Endothelial cell of umbilical vein (primary cell): ENCODE measurements at regions not wholly inside any gene's neighbourhood (a gene's known extent, or its start where the extent isn't known, plus 50 kb on each side); places are given as distances from the start of the nearest gene placed in this dataset.
A peak's percentile ranks its signal among the peaks of the same experiment; 100 is the strongest.

ENCODE experiments used
- BruUV-seq: library from RNA; stranded (reverse); fragments of 400-500 nt; replicated peaks from 2 replicates; lab custom pipeline; 2021; lab: Mats Ljungman, UMichigan
- CTCF ChIA-PET: fragments of 300-600, 350-600 bp; sonication (Branson Sonifier 250); formaldehyde crosslinking; loops from one replicate; lab custom pipeline; 2021; ENCODE audit warnings: antibody characterized with exemption, inconsistent platforms; lab: Charles Lee
- POLR2A ChIA-PET: fragments of 300-600, 350-600 bp; sonication (Branson Sonifier 250); formaldehyde crosslinking; loops from one replicate; lab custom pipeline; 2021; ENCODE audit warnings: antibody characterized with exemption, inconsistent platforms; lab: Charles Lee
- DNase-seq: peaks from one replicate; pipeline ENCODE4 v3.0.0-alpha.2; 2011; ENCODE audit warnings: low read depth, low spot score
- FAIRE-seq: peaks from 2 replicates; lab custom pipeline; 2011; peaks lifted over from hg19 to GRCh38; lab: Jason Lieb, UNC
- H2AFZ ChIP-seq: 2 replicates; pipeline ENCODE4 v1.6.0; 2012; ENCODE audit warnings: low read depth, low read length, control low read depth, inconsistent platforms
- H3K27ac ChIP-seq: 2 replicates; pipeline ENCODE4 v1.5.1; 2011; ENCODE audit warnings: low read depth, mild to moderate bottlenecking, control low read depth, low read length, moderate library complexity; ENCODE audit not compliant: insufficient read depth
- H3K27me3 ChIP-seq, 2 experiments: 2 replicates each; pipeline versions ENCODE4 v1.6.0 to v1.6.1; 2011; ENCODE audit warnings: low read length in 2 of 2, mixed read lengths in 1 of 2; ENCODE audit not compliant: control insufficient read depth in 2 of 2, insufficient read depth in 2 of 2
- H3K36me3 ChIP-seq, 2 experiments: 2 replicates in 1 of 2; 3 replicates in 1 of 2; pipeline ENCODE4 v1.5.1; 2011; ENCODE audit warnings: low read length in 2 of 2, mild to moderate bottlenecking in 1 of 2, moderate library complexity in 1 of 2; ENCODE audit not compliant: control insufficient read depth in 2 of 2, insufficient read depth in 2 of 2; ENCODE audit errors: extremely low read depth in 1 of 2
- H3K4me1 ChIP-seq: 3 replicates; pipeline ENCODE4 v1.5.1; 2011; ENCODE audit warnings: mild to moderate bottlenecking, low read length; ENCODE audit not compliant: control insufficient read depth, insufficient read depth; ENCODE audit errors: extremely low read depth
- H3K4me2 ChIP-seq: 2 replicates; pipeline ENCODE4 v1.6.1; 2011; ENCODE audit warnings: low read length, control low read depth, mixed read lengths; ENCODE audit not compliant: insufficient read depth
- H3K4me3 ChIP-seq, 3 experiments: fragments of 200-600 bp in 1 of 3; sonication (generic), shearing (Covaris generic) in 1 of 3; replicated peaks in 1 of 3; 2 replicates each; pipeline ENCODE4 v1.5.1; 2011 to 2016; ENCODE audit warnings: control low read depth in 3 of 3, low read length in 3 of 3, mild to moderate bottlenecking in 2 of 3, inconsistent platforms in 1 of 3, low read depth in 1 of 3, moderate library complexity in 1 of 3; ENCODE audit not compliant: insufficient read depth in 1 of 3
- H3K79me2 ChIP-seq: 2 replicates; pipeline ENCODE4 v1.6.0; 2012; ENCODE audit warnings: low read length, inconsistent platforms; ENCODE audit not compliant: control insufficient read depth, insufficient read depth
- H3K9ac ChIP-seq: replicated peaks from 2 replicates; pipeline ENCODE3; 2011; ENCODE audit warnings: low read length, control low read depth; ENCODE audit not compliant: insufficient read depth; ENCODE audit errors: extremely low read depth
- H3K9me1 ChIP-seq: replicated peaks from 3 replicates; pipeline ENCODE4 v1.6.0; 2011; ENCODE audit warnings: mild to moderate bottlenecking, low read length; ENCODE audit not compliant: control insufficient read depth, insufficient read depth; ENCODE audit errors: extremely low read depth
- H3K9me3 ChIP-seq: replicated peaks from 2 replicates; pipeline ENCODE4 v1.5.1; 2012; ENCODE audit warnings: low read length, inconsistent platforms; ENCODE audit not compliant: control insufficient read depth, insufficient read depth
- H4K20me1 ChIP-seq: replicated peaks from 2 replicates; pipeline ENCODE3; 2011; ENCODE audit warnings: mild to moderate bottlenecking, low read length; ENCODE audit not compliant: control insufficient read depth, insufficient read depth; ENCODE audit errors: extremely low read depth
- CTCF ChIP-seq, 2 donors: IDR thresholded peaks; 1 replicate in 1 of 2; 2 replicates in 1 of 2; pipeline ENCODE4 v1.5.1; 2011; ENCODE audit warnings: low read length in 2 of 2, mild to moderate bottlenecking in 2 of 2, moderate library complexity in 2 of 2, control low read depth in 1 of 2, inconsistent platforms in 1 of 2, low read depth in 1 of 2; ENCODE audit not compliant: insufficient read depth in 1 of 2; ENCODE audit errors: extremely low read depth in 1 of 2
- EZH2 ChIP-seq: IDR thresholded peaks from 2 replicates; pipeline ENCODE4 v1.6.1; 2012; ENCODE audit warnings: borderline replicate concordance, low read depth, mild to moderate bottlenecking, moderate library complexity, low read length, inconsistent platforms; ENCODE audit not compliant: severe bottlenecking
- FOS ChIP-seq: IDR thresholded peaks from 2 replicates; pipeline ENCODE4 v1.6.1; 2011; ENCODE audit warnings: mild to moderate bottlenecking, low read length, moderate library complexity, borderline replicate concordance; ENCODE audit not compliant: insufficient read depth
- GATA2 ChIP-seq: IDR thresholded peaks from 2 replicates; pipeline ENCODE4 v1.7.0; 2011; ENCODE audit warnings: low read depth, mild to moderate bottlenecking, moderate library complexity, mixed read lengths, low read length; ENCODE audit not compliant: insufficient read length, insufficient read depth
- JUN ChIP-seq: IDR thresholded peaks from 2 replicates; pipeline ENCODE4 v1.6.1; 2011; ENCODE audit warnings: borderline replicate concordance, low read depth; ENCODE audit not compliant: insufficient read length, insufficient read depth
- MAX ChIP-seq: IDR thresholded peaks from 2 replicates; pipeline ENCODE4 v1.6.1; 2011; ENCODE audit not compliant: insufficient read depth, insufficient read length
- MYC ChIP-seq: IDR thresholded peaks from one replicate; pipeline ENCODE4 v1.6.1; 2011; ENCODE audit warnings: mild to moderate bottlenecking, low read depth, low read length
- POLR2A ChIP-seq: IDR thresholded peaks from 2 replicates; pipeline ENCODE4 v1.6.1; 2012; ENCODE audit warnings: low read depth, mild to moderate bottlenecking, control low read depth, low read length
- POLR2AphosphoS5 ChIP-seq: IDR thresholded peaks from 2 replicates; pipeline ENCODE4 v1.6.1; 2012; ENCODE audit warnings: low read depth, mild to moderate bottlenecking, control low read depth, low read length, moderate library complexity; ENCODE audit not compliant: insufficient read depth
- dilution Hi-C: fragments of 300-500 bp; cut with MboI; formaldehyde crosslinking; loops from one replicate; pipeline ENCODE4 v1.15.0; 2019; ENCODE audit warnings: low sequenced_read_pairs; ENCODE audit not compliant: extremely low pct_ligation_motif_present
- intact Hi-C: fragments of 100-400 bp; cut with micrococcal nuclease; formaldehyde crosslinking; loops from one replicate; pipeline ENCODE4 v1.10.0; 2022

GRCh38 chr6:135627092-135627715 is 129.7 kb upstream of the AHI1 start:
- H3K4me3 ChIP-seq = no peak overlapping the region
- peaks cover 21% of the 10 kb centered on the region for H3K4me1 ChIP-seq
- no peaks in the 10 kb centered on the region for H3K9me3 ChIP-seq
- ChIA-PET POLR2A (no interaction called here), CTCF (interaction anchor here (0.9 kb wide), 1 partner anchor 9 kb away, joined by 3 read pairs; no protein-coding TSS in a partner anchor)
- no peak overlapping the region for H3K27ac ChIP-seq
- TF ChIP-seq GATA2 (no peak), POLR2A (no peak), POLR2AphosphoS5 (no peak), EZH2 (no peak), MAX (no peak)
- H3K27me3 ChIP-seq = no peaks in the 10 kb centered on the region
- H4K20me1 ChIP-seq = no peaks in the 10 kb centered on the region
- no TSS peak for BruUV-seq
- dilution Hi-C loops (no loop called here), intact Hi-C loops (no loop called here)
- H2AFZ ChIP-seq = no peak overlapping the region
- H3K9ac ChIP-seq = no peak overlapping the region
- FAIRE-seq = no peak
- DNase-seq = no peak
- no peaks in the 10 kb centered on the region for H3K79me2 ChIP-seq
- H3K9me1 ChIP-seq = no peaks in the 10 kb centered on the region
- H3K36me3 ChIP-seq = no peaks in the 10 kb centered on the region
- H3K4me2 ChIP-seq = no peak overlapping the region

- Histone ChIP-seq H3K9me1 (no peaks in the 10 kb centered on the region), H4K20me1 (no peaks in the 10 kb centered on the region), H3K36me3 (no peaks in the 10 kb centered on the region), H3K27ac (peak overlapping the region; percentile 80), H3K4me2 (peak overlapping the region; percentile 76), H2AFZ (peak overlapping the region; percentile 82), H3K9me3 (no peaks in the 10 kb centered on the region), H3K4me3 (no peak overlapping the region), H3K4me1 (peaks cover 21% of the 10 kb centered on the region), H3K27me3 (no peaks in the 10 kb centered on the region), H3K79me2 (no peaks in the 10 kb centered on the region), H3K9ac (peak overlapping the region; percentile 13)
- BruUV-seq = no TSS peak
- peak; percentile 91 for DNase-seq
- TF ChIP-seq POLR2AphosphoS5 = peak; percentile 82
- TF ChIP-seq JUN = peak; percentile 21
- peak; percentile 54 for TF ChIP-seq FOS
- TF ChIP-seq MYC = peak; percentile 66
- peak; percentile 38 for TF ChIP-seq MAX
- TF ChIP-seq CTCF (IDR thresholded peaks at IDR 0.05; ENCODE audit: extremely low read depth in 1 of 2, insufficient read depth in 1 of 2, low read depth in 1 of 2, low read length in 2 of 2) = no peak
- TF ChIP-seq EZH2 = no peak
- TF ChIP-seq GATA2 = peak; percentile 32
- FAIRE-seq = peak; percentile 94
- intact Hi-C loops = loop anchor here (2.0 to 5.0 kb wide), 4 partner anchors 36 to 404 kb away; no protein-coding TSS in a partner anchor
- dilution Hi-C loops = no loop called here
- ChIA-PET CTCF (no interaction called here), POLR2A (no interaction called here)
Measured at GRCh38 chr6:135630789-135631376, 133.3 kb upstream of the AHI1 start.
